ENCODE measurements at regions not wholly inside any gene's neighbourhood (a gene's known extent, or its start where the extent isn't known, plus 50 kb on each side); places are given as distances from the start of the nearest gene placed in this dataset.

GRCh38 chrX:16488959-16489358, 161.0 kb upstream of the S100G start:
- TF ChIP-seq CTCF (IDR thresholded peaks at IDR 0.05) = no peak
- TF ChIP-seq EP300 (IDR thresholded peaks at IDR 0.05) = no peak
- no peak for TF ChIP-seq POLR2A (IDR thresholded peaks at IDR 0.05; ENCODE audit: low read depth)
- no peak for TF ChIP-seq POLR2AphosphoS5 (IDR thresholded peaks at IDR 0.05)
